ENCODE measurements at regions not wholly inside any gene's neighbourhood (a gene's known extent, or its start where the extent isn't known, plus 50 kb on each side); places are given as distances from the start of the nearest gene placed in this dataset.

DNA sequence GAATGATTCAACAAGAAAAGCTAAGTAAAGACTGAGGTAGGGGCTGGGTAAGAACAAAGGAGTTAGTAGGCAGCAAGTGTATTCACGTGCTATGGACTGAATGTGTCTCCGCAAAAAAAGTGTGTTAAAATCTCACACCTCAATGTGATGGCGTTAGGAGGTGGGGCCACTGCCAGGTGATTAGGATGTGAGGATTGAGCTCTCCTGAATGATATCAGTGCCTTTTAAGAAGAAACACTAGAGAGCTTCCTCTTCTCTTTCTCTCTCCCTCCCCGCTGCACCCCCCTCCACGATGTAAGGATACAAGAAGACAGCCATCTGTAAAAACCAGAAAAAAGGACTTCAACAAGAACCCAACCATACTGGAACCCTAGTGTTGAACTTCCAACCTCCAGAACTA lies 396.1 kb upstream of the PLXNA2 start:
- DNase-seq (ENCODE audit: low spot score), result no peak

DNA sequence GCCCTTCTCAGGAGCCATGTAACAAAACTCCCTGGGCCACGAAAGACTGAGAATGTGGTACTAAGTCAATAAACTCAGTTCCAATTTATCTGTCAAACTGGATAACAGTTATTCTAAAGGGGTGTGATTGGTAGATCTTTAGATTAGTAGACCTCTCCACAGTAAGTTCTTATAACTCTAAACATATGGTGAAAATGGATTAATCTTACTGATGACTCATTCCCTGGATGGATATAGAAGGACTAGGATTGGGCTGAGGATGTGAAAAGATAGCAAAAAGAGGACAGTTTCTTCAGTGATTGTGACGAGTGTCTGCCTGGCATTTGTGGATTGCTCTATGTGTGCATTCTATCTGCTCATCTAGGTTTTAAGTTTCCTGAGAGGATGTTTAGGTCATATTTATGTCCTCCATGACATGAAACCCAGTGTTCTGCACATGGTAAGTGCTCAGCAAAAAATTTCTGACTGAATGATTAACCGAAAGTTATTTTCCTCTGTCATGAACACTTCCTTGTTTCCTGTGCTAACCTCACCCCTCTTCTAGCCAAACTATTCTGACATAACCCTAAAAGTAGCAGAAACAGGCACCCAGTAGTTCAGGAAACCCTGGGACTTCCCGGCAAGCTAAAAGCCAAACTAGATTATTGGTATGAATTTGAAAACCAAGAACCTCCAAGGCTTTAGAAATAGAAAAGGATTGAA lies 397.5 kb upstream of the PLXNA2 start:
- DNase-seq (ENCODE audit: low spot score), result no peak

DNA sequence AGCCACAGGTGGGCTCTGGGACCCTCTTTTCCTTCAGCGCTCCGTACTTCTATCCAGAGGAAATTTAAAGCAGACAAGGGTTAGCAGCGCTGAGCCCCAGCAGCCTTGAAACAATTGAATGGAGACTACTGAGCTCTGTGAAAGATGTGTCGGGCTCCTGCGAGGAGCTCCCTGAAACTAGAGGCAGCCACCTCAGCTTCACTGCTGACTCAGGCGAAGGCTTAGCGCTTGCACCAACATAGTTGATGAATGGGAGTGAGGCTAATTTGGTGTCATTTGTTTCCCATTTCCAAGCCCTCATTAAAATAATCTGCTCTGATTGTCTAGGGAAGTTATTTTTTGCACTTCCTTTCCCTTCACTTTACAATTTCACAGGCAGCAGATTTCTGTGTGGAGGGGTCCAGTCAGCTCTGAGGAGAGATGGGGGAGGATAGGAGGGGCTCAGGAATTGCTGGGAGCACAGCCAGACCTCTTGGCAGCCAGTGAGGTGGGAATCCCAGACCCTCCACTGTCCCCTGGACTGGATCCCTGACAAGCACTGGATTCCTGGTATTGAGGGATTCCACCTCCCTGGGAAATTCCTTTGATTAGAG lies 398.9 kb upstream of the PLXNA2 start:
- no peak for DNase-seq (ENCODE audit: low spot score)

DNA sequence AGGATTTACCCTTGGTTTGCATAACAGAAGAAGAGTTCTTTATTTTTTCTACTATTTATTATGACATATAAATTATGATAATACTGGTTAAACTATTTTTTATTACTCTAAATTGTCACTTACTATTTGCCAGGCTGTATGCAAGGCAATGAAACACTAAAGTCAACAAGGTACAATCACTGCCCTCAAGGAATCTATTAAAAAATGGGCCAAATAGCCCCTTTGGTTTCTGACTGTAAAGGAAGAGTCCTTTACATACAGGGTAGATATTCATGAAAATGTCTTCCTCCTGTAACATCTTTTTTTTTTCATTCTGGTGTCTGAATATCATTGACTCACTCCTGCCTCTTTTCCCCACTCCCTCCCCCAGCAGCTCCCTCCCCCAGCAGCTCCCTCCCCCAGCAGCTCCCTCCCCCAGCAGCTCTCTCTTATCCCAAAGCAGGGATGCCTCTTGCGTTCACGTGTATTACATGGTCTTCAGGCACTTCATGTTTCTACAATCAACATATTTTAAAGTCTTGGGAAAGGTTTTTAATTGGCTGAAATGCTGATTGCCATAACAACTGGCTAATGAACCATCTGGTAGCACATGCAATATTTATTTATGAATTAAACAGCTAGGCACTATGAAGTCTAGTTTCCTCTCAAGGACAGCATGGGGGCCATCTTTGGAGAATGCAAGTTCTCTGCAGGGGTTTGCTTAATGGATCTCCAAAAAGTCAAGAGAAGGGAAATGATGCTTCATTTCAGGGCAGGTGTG lies 400.4 kb upstream of the PLXNA2 start:
- DNase-seq (ENCODE audit: low spot score), result no peak

DNA sequence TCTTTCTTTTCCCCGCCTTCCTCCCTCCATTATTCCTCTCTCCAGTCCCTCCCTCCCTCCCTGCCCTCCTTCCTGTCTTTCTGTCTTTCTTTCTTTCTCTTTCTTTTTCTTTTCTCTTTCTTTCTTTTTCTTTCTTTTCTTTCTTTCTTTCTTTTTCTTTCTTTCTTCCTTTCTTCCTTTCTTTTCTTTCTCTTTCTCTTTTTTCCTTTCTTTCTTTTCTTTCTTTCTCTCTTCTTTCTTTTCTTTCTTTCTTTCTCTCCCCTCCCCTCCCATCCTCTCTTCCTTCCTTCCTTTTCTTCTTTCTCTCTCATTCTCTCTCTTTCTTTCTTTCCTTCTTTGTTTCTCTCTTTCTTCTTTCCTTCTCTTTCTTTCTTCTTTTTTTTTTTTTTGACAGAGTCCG lies 402.2 kb upstream of the PLXNA2 start:
- DNase-seq (ENCODE audit: low spot score), result no peak

DNA sequence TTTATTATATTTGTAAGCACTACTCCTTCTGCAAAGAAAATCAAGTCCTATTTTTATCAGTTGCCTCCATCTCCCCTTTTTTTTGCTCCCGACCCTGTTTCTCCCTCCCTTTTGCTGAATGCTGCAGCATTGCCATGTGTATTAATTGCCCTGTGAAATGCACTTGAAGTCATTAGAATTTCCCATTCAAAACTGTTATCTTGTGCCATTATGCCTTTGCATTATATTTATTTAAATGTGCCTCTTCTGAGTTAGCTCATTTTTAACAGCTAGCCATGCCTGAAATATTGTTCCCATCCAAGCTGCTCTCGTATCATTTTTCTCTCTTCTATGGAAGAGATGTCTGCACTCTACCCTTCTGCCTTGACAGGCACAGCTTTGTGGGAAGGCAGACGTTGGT lies 404.0 kb upstream of the PLXNA2 start:
- no peak for DNase-seq (ENCODE audit: low spot score)

DNA sequence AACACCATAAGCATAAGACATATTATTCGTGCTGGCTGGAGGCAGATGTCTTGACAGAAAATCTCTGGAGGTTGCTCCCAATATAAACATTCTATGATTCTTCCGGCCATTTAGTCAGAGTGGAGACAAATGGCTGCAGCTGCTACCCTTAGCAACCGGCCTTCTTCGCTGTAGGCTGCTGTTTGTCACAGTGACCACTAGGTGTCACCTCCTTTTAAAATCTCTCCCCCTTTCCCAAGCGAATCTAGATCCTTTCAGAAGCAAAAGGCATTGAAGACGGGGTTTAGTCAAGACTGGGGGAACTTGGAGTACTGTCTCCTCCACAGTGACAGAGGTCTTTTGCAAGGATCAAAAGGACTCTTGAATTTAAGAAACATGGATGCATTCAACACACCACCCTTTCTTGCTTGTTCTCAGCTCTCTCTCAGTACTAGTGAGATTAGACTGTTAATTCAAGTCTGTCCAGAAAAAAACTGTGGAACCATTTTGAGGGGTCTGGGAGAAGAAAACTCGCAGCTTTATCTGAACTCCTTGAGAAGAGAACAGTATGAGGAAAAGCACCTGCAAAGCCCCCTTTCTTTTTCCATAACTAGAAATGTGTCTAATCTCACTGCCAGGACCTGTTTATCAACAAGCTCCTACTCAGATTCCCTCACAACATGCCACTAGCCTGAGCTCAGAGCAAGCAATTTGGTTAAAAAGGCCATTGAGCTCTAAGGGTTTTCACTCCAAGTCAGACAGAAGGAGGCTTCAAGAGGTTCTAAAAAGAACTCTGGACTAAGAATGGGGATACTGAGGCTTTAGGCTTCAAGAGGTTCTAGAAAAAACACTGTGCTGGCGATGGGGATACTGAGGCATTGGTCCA lies 408.3 kb upstream of the PLXNA2 start:
- peak; percentile 12 for DNase-seq (ENCODE audit: low spot score)

DNA sequence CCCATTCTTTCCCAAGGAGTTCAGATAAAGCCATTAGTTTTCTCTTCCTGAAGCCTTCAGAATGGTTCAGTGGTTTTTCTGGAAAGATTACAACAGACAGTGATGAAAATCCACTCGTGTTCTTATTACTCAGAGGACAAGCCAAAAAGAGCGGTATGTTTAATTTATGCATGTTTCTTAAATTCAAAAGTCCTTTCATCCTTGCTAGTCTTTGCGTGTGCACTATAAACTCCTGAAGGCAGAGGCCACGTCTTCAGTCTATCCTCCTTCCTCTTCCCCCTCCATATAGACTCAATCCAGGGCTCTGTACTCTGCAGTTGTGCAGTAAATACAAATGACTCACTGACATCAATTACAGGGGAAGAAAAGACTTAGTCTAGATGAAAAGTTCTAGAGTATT lies 409.2 kb upstream of the PLXNA2 start:
- DNase-seq (ENCODE audit: low spot score), result no peak

DNA sequence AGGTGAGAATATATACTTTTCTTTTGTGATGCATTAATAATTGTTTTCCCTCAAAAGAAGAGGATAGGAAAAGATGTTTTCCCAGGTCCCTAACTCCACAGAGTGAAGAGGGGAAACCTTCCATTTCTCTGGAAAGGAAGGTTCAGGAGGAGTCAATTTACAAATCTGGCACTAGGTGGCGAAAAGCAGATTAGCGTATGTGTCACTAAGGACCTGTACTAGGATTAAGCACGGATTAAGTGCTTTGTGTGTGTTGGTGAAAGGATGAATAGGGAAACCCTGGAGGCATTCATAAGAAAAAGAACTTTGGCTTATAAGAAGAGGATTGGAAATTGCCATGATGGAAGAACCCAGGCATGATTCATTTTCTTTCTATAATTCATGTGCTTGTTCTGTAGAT lies 410.1 kb upstream of the PLXNA2 start:
- DNase-seq (ENCODE audit: low spot score), result no peak

DNA sequence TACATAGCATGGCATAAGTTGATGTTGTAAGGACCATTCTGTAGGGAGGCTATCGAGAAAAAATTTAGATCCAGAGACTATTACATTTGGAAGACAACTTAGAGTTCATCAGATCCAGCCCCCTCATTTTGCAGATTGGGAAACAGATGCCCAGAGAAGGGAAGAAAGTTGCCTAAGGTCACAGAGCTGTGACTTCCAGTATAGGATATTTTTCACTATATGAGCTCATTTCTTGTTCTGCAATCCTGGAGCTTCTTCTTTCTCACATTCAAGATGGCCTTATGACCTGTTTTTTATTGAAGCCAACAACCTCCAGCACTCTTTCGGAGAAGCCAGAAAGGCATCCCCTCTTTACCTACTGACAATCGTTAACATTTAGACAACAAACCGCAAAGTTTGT lies 421.8 kb upstream of the PLXNA2 start:
- no peak for DNase-seq (ENCODE audit: low spot score)

DNA sequence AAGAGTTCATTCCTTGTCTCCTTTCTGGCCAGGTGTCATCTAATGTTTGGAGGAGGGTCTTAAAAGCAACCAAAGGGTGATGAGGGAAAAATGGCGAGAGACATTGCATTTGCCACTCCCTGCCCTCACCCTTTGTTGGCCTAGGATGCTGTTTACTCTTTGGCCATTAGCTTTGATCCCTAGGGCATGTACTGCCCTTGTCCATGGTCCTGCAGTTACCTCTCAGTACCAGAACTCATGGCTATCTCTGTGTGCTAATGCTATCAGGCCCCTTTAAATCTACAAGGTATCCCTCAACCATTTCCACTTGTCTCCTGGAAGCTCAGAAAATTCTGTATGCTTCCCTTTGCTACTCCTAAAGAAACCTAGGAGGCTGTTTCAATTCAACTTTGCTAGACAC lies 424.8 kb upstream of the PLXNA2 start:
- no peak for DNase-seq (ENCODE audit: low spot score)

DNA sequence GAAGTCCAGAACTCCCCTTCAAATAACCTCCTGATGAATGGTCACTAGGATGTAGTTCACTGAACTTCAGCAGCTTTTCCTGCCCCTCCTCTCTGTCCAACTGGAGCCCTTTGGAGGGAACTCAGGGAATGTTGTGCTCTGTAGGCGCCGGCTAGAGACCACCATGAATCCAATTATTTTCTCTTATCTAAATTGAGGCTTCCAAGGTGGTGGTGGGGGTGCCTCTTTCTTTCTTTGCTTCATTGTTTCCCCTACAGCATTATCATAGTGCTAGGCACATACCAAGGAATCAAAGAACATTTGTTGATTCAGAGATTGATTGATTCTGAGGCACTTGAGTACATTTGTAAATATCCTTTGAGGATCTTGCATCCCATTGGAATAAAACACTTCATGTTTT lies 426.6 kb upstream of the PLXNA2 start:
- DNase-seq (ENCODE audit: low spot score), result no peak

DNA sequence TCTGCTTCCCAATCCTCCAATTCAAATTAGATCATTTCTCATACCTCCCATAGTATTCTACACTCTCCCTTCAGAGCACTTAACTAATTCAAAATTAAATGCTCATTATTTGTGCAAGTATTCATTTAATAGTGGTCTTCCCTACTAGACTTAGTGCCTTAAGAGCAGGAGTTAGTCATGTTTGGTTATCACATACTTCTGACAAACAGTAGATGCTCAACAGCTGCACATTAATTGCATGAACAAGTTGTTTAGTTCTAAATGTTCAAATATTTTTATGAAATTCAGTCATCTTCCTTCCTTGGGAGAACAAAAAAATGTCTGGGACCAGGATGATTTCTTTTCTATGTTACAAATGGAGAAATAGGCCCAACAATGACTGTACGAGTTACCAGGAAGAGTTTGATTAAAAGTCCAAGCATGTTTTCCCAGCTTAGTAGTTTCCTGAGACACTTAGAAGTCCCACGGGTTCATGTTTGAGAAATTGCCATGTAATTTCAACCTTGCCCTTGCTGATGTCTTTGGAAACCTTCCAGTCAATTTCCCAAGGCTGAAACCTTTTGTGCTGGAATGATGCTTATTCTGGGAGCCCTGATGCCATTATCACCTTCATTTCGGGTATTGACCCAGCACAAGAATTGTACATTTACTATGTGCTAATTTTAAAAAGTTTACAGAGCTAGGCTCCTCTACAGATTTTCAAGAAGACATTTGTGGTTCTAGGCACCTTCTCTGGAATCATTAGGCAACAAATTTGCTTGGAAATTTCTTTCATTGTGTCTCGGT lies 437.9 kb upstream of the PLXNA2 start:
- no peak for DNase-seq (ENCODE audit: low spot score)

DNA sequence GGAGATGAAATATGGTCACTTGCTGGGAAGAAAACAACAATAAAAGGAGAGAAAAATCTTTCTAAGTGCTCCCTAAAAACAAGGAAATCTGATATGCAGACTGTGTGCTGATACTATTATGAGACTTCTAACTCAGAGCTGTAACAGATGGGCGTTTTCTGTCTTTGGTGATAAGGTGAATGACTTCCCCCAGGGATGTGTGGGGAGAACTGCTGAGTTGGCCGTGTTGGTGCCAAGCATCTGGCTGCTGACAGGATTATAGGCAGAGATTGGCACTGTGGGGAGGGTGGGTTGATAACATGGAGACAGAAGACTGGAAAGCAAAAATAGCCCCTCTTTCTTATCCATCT lies 438.5 kb upstream of the PLXNA2 start:
- DNase-seq (ENCODE audit: low spot score), result no peak

DNA sequence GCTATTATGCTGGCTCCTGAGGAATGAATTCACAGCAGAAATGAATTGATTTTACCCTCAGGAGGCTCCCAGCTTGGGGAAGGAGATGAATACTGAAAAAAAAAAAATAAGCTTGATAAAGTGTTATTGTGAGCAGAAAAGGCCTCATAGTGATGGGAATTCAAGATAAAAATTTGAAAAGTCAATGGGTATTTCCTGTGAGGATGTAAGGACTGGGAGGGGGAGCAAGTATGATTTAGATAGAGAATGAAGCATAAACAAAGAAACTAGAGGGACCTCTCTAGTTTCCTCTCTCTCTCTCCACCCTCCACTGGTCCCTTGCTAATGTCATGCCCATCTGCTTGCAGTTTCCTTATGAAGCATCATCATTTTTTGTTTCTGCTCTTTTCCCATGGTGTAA lies 439.0 kb upstream of the PLXNA2 start:
- DNase-seq (ENCODE audit: low spot score), result no peak

DNA sequence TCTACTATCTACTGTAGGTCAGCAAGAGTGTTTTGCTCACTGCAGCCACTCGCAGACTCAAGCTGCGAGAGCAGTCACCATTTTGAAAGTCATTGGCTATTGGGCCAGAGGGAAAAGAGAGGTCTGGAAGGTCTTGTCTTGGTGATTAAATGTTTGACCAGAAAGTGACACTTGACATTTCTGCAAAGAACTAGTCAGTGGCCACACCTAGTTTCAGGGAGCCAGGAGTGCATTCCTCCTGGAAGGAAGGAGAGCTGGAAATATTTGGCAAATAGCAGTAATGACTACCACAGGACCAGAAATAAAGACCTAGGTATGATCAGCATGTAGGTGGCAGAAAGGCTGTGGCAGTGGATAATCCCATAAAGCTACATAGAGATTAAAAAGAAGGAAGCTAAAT lies 440.0 kb upstream of the PLXNA2 start:
- DNase-seq (ENCODE audit: low spot score), result no peak

DNA sequence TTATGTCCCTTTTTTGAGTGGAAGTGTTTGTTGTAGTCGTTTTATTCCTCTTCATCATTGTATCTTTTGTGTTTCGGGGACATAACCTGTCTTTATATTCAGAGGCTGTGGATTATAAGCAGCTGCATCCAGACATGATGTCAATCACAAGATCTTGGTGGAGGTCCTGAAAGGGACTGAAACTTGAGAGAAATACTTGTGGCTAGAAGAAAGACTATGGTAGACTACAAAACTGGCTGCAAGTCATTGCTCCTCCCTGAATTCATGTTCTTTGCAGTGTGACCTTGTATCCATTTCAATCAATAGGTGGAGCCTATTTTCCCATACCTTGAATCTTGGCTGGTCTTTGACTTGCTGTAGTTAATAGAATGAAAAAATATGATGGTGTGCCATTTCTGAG lies 442.4 kb upstream of the PLXNA2 start:
- no peak for DNase-seq (ENCODE audit: low spot score)

DNA sequence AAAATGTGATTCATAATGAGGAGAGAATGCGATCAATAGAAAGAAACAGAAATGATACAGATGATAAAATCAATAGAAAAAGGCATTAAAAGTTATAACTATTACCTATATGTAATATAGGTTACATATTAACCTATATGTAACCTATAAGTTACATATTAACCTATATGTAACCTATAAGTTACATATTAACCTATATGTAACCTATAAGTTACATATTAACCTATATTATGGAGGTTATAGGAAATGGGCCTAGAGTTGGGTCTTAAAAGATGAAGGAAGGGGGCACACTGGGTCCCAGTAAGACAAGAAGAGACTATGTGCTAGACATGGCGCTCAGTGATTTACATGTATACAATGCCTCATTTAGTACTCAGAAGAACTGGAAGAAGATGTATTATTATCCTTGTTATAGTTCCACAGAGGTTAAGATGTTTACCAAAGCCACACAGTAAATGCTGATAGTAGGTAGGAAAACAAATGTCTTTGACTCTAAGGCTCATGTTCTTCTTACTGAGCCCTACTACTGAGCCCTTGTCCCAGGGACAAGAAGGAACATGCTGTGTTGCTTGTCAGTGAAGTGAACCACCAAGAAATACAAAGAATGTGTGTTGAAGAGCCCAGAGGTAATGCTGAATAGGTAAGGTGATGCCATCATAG lies 444.6 kb upstream of the PLXNA2 start:
- DNase-seq (ENCODE audit: low spot score), result no peak

DNA sequence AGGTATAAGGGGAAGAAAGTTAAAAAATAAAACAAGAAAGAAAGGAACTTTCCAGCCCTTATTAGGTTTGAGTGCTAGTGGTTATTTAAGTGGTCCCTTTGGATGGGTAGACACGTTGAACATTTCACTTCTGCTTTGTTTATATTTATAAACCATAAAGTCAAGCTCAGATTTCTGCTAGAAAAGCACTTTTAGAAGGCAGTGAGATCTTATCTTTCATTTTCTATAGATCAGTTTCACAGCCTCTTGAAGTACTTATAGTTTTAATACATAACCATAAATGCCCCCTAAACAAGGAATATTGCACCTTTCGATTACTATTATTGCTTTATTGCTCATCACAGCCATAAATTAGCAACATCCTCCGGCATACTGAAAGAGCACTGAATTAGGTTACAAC lies 446.8 kb upstream of the PLXNA2 start:
- no peak for DNase-seq (ENCODE audit: low spot score)

DNA sequence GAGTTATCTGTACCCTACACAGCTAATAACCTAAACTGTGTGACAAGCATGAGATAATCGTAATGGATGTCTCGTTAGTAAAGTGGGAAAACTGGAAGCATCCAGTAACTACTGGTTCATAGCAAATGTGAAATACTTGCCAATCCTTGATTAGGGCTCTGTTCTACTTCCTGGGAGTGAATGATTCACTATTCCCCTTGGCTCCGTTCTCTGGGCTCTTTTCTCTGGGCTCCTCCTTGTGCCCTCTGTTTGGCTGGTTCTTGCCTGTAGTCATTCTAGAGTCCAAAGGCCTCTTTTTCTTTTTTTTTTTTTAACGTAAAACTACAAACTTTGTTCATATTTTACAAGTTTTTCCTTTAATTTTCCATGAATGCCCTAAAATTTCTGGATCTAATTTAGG lies 465.8 kb upstream of the PLXNA2 start:
- no peak for DNase-seq (ENCODE audit: low spot score)

DNA sequence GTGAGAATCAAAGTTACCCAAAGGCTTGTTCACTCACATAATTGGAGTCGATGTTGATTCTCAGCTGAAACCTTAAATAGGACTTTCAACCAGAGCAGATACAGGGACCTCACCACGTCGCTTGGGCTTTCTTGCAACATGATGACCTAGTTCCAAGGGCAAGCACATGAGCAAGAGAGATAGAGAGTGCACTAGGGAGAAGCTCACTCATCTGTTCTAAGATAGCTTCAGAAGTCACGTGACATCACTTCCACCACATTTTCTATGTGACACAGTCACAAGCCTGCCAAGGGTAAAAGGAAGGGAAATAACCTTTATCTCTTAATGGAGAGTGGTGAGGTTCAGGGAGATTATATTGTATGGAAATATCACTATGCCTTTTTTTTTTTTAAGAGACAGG lies 470.1 kb upstream of the PLXNA2 start:
- no peak for DNase-seq (ENCODE audit: low spot score)
